ENCODE measurements at regions not wholly inside any gene's neighbourhood (a gene's known extent, or its start where the extent isn't known, plus 50 kb on each side); places are given as distances from the start of the nearest gene placed in this dataset.

- H3K27me3 Mint-ChIP-seq (ENCODE audit: unreplicated experiment), result peaks cover 3% of the 10 kb centered on the region
- no peak for TF ChIP-seq CTCF (IDR thresholded peaks at IDR 0.05; ENCODE audit: partially characterized antibody, unreplicated experiment)
- H3K4me3 Mint-ChIP-seq (ENCODE audit: unreplicated experiment), result no peak overlapping the region
- peaks cover 15% of the 10 kb centered on the region for H3K36me3 Mint-ChIP-seq (ENCODE audit: unreplicated experiment)
- DNase-seq, result no peak
- H3K9me3 Mint-ChIP-seq (ENCODE audit: unreplicated experiment), result peaks cover 7% of the 10 kb centered on the region
- no peaks in the 10 kb centered on the region for H3K4me1 Mint-ChIP-seq (ENCODE audit: low read depth, unreplicated experiment)
- no peak overlapping the region for H3K27ac Mint-ChIP-seq (ENCODE audit: unreplicated experiment)
Measured at GRCh38 chr2:235191486-235191885, 239.7 kb downstream of the SH3BP4 start.

GRCh38 chr2:235191978-235192377 is 240.2 kb downstream of the SH3BP4 start:
- DNase-seq, result no peak
- Mint-ChIP-seq H3K9me3 (ENCODE audit: unreplicated experiment) (peaks cover 7% of the 10 kb centered on the region), H3K4me1 (ENCODE audit: low read depth, unreplicated experiment) (no peaks in the 10 kb centered on the region), H3K4me3 (ENCODE audit: unreplicated experiment) (no peak overlapping the region), H3K36me3 (ENCODE audit: unreplicated experiment) (peaks cover 15% of the 10 kb centered on the region), H3K27me3 (ENCODE audit: unreplicated experiment) (peaks cover 3% of the 10 kb centered on the region), H3K27ac (ENCODE audit: unreplicated experiment) (no peak overlapping the region)
- no peak for TF ChIP-seq CTCF (IDR thresholded peaks at IDR 0.05; ENCODE audit: partially characterized antibody, unreplicated experiment)

GRCh38 chr2:235194351-235194750 is 242.5 kb downstream of the SH3BP4 start:
- H3K9me3 Mint-ChIP-seq (ENCODE audit: unreplicated experiment), result peaks cover 2% of the 10 kb centered on the region
- peaks cover 4% of the 10 kb centered on the region for H3K27me3 Mint-ChIP-seq (ENCODE audit: unreplicated experiment)
- H3K4me1 Mint-ChIP-seq (ENCODE audit: low read depth, unreplicated experiment), result no peaks in the 10 kb centered on the region
- DNase-seq, result no peak
- H3K4me3 Mint-ChIP-seq (ENCODE audit: unreplicated experiment), result no peak overlapping the region
- H3K27ac Mint-ChIP-seq (ENCODE audit: unreplicated experiment), result no peak overlapping the region
- TF ChIP-seq CTCF (IDR thresholded peaks at IDR 0.05; ENCODE audit: partially characterized antibody, unreplicated experiment), result no peak
- peaks cover 4% of the 10 kb centered on the region for H3K36me3 Mint-ChIP-seq (ENCODE audit: unreplicated experiment)

DNA sequence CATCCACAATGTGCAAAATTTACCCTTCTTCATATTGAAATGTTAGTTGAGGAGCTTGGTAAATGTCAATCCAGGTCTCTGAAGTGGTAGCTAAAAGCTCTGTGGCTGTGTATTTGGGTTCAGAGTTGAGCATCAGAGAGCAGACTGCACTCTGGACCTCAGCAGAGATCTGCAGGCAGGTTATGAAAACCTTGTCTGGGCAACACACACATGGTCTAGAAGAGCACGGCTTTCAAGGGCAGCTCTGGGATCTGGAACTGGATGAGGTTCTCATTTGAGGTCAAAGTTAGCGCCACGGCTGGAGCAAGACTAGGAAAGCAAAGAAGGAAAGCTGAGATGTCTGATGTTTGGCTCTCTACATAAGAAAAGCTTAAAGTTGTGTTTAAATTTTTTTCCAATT is 243.0 kb downstream of the SH3BP4 start:
- Mint-ChIP-seq H3K36me3 (ENCODE audit: unreplicated experiment) (peaks cover 4% of the 10 kb centered on the region), H3K27ac (ENCODE audit: unreplicated experiment) (no peak overlapping the region), H3K4me3 (ENCODE audit: unreplicated experiment) (no peak overlapping the region), H3K9me3 (ENCODE audit: unreplicated experiment) (peaks cover 2% of the 10 kb centered on the region), H3K27me3 (ENCODE audit: unreplicated experiment) (peaks cover 4% of the 10 kb centered on the region), H3K4me1 (ENCODE audit: low read depth, unreplicated experiment) (no peaks in the 10 kb centered on the region)
- no peak for DNase-seq
- TF ChIP-seq CTCF (IDR thresholded peaks at IDR 0.05; ENCODE audit: partially characterized antibody, unreplicated experiment), result no peak

DNA sequence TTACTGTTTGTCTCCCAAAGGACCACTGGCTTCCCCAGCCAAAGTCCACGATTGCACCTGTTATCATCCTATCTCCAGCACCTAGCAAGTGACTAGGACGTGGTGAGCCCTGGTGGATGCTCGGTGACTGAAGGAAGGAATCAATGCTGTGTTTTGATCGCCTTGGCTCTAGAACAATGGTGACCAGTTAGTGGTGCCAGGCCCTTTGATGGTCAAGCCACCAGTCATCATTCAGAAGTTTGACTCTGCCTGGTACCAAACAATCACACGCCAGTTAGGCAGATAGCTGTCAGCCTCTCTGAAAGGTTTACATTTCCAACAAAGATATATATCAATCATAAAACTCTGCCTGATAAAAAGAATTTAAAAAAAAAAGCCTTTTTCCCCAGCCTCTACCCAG is 244.1 kb downstream of the SH3BP4 start:
- Mint-ChIP-seq H3K4me1 (ENCODE audit: low read depth, unreplicated experiment) (no peaks in the 10 kb centered on the region), H3K27ac (ENCODE audit: unreplicated experiment) (no peak overlapping the region), H3K9me3 (ENCODE audit: unreplicated experiment) (peaks cover 2% of the 10 kb centered on the region), H3K36me3 (ENCODE audit: unreplicated experiment) (peaks cover 4% of the 10 kb centered on the region), H3K4me3 (ENCODE audit: unreplicated experiment) (no peak overlapping the region), H3K27me3 (ENCODE audit: unreplicated experiment) (peaks cover 4% of the 10 kb centered on the region)
- no peak for DNase-seq
- no peak for TF ChIP-seq CTCF (IDR thresholded peaks at IDR 0.05; ENCODE audit: partially characterized antibody, unreplicated experiment)
